WTC11 (cell line): ENCODE measurements at regions not wholly inside any gene's neighbourhood (a gene's known extent, or its start where the extent isn't known, plus 50 kb on each side); places are given as distances from the start of the nearest gene placed in this dataset.

Experiments used
- ATAC-seq: fragments of 200-7000 bp; cut with Tn5 transposase; 2 replicates; pipeline ENCODE4 v1.10.0; 2021; ENCODE audit warnings: mild to moderate bottlenecking, moderate library complexity
- CTCF ChIA-PET: fragments of 300-600 bp; sonication (Branson Sonifier 250); formaldehyde crosslinking; loops from one replicate; lab custom pipeline; 2021; ENCODE audit warnings: antibody characterized with exemption; lab: Charles Lee
- POLR2A ChIA-PET: fragments of 350-600 bp; sonication (Branson Sonifier 250); formaldehyde crosslinking; loops from one replicate; lab custom pipeline; 2021; ENCODE audit warnings: antibody characterized with exemption; lab: Charles Lee
- DNase-seq: peaks from one replicate; pipeline ENCODE4 v3.0.0; 2021; ENCODE audit warnings: low spot score
- H3K27ac Mint-ChIP-seq: 2 replicates; pipeline ENCODE4 v1.8.0; 2021; ENCODE audit warnings: mixed read lengths
- H3K27me3 Mint-ChIP-seq: 2 replicates; pipeline ENCODE4 v1.8.0; 2021; ENCODE audit warnings: low read depth, mild to moderate bottlenecking, moderate library complexity, mixed read lengths
- H3K36me3 Mint-ChIP-seq: 2 replicates; pipeline ENCODE4 v1.8.0; 2021; ENCODE audit warnings: mixed read lengths
- H3K4me1 Mint-ChIP-seq: 2 replicates; pipeline ENCODE4 v1.8.0; 2022; ENCODE audit warnings: mixed read lengths
- H3K4me3 Mint-ChIP-seq: 2 replicates; pipeline ENCODE4 v1.8.0; 2021; ENCODE audit warnings: mild to moderate bottlenecking, moderate library complexity, mixed read lengths
- H3K9me3 Mint-ChIP-seq: 2 replicates; pipeline ENCODE4 v1.8.0; 2021; ENCODE audit warnings: mixed read lengths
- ATF1 ChIP-seq: sonication (generic); formaldehyde crosslinking; IDR thresholded peaks from 2 replicates; pipeline ENCODE4 v1.8.1; 2023; ENCODE audit warnings: mild to moderate bottlenecking, moderate library complexity, missing genetic modification reagents
- ELF4 ChIP-seq: sonication (generic); formaldehyde crosslinking; IDR thresholded peaks from 2 replicates; pipeline ENCODE4 v1.8.1; 2022; ENCODE audit warnings: low read depth, mild to moderate bottlenecking, moderate library complexity, missing genetic modification reagents
- GTF2I ChIP-seq: fragments of 250-450 bp; sonication (Bioruptor Pico); conservative IDR thresholded peaks from 2 replicates; pipeline ENCODE4 v1.4.0; 2021; ENCODE audit warnings: mild to moderate bottlenecking
- HMGA2 ChIP-seq: fragments of 250-450 bp; sonication (Bioruptor Pico); IDR thresholded peaks from 2 replicates; pipeline ENCODE4 v1.4.0; 2021; ENCODE audit warnings: mild to moderate bottlenecking, moderate library complexity
- IRF2 ChIP-seq: sonication (generic); formaldehyde crosslinking; IDR thresholded peaks from 2 replicates; pipeline ENCODE4 v1.8.0; 2022; ENCODE audit warnings: low read depth, missing genetic modification reagents, borderline replicate concordance
- JUN ChIP-seq: sonication (generic); formaldehyde crosslinking; IDR thresholded peaks from 2 replicates; pipeline ENCODE4 v1.8.0; 2023; ENCODE audit warnings: mild to moderate bottlenecking, missing genetic modification reagents
- KAT7 ChIP-seq: sonication (generic); formaldehyde crosslinking; IDR thresholded peaks from 2 replicates; pipeline ENCODE4 v1.8.1; 2023; ENCODE audit warnings: missing genetic modification reagents, mild to moderate bottlenecking, borderline replicate concordance
- MXD4 ChIP-seq: fragments of 250-450 bp; sonication (Bioruptor Pico); IDR thresholded peaks from 2 replicates; pipeline ENCODE4 v1.8.0; 2021; ENCODE audit warnings: mild to moderate bottlenecking, moderate library complexity, borderline replicate concordance
- OVOL2 ChIP-seq: fragments of 250-450 bp; sonication (Bioruptor Pico); IDR thresholded peaks from 2 replicates; pipeline ENCODE4 v1.9.0; 2021; ENCODE audit warnings: mild to moderate bottlenecking, borderline replicate concordance
- SMAD3 ChIP-seq: sonication (generic); formaldehyde crosslinking; IDR thresholded peaks from 2 replicates; pipeline ENCODE4 v1.8.0; 2022; ENCODE audit warnings: missing genetic modification reagents, mild to moderate bottlenecking, borderline replicate concordance
- SOX15 ChIP-seq: fragments of 250-450 bp; sonication (Bioruptor Pico); IDR thresholded peaks from 2 replicates; pipeline ENCODE4 v1.9.0; 2021; ENCODE audit warnings: mild to moderate bottlenecking
- TP53 ChIP-seq: sonication (generic); formaldehyde crosslinking; IDR thresholded peaks from 2 replicates; pipeline ENCODE4 v1.8.1; 2023; ENCODE audit warnings: mild to moderate bottlenecking, missing genetic modification reagents
- ZBTB21 ChIP-seq: sonication (generic); formaldehyde crosslinking; IDR thresholded peaks from 2 replicates; pipeline ENCODE4 v1.8.1; 2023; ENCODE audit warnings: mild to moderate bottlenecking, missing genetic modification reagents, borderline replicate concordance
- ZNF121 ChIP-seq: sonication (generic); formaldehyde crosslinking; IDR thresholded peaks from 2 replicates; pipeline ENCODE4 v1.8.0; 2023; ENCODE audit warnings: missing genetic modification reagents
- ZNF671 ChIP-seq: fragments of 250-450 bp; sonication (Bioruptor Pico); IDR thresholded peaks from 2 replicates; pipeline ENCODE4 v1.8.0; 2021; ENCODE audit warnings: mild to moderate bottlenecking
- TF ChIP-seq, protein P1 (sequence below): sonication (generic); formaldehyde crosslinking; IDR thresholded peaks from 2 replicates; pipeline ENCODE4 v1.8.0; 2023; ENCODE audit warnings: missing genetic modification reagents
- TF ChIP-seq, protein P2 (sequence below): fragments of 250-450 bp; sonication (Bioruptor Pico); IDR thresholded peaks from 2 replicates; pipeline ENCODE4 v2.1.2; 2022; ENCODE audit warnings: mild to moderate bottlenecking, moderate library complexity
- TF ChIP-seq, protein P3 (sequence below): fragments of 250-450 bp; sonication (Bioruptor Pico); conservative IDR thresholded peaks from 2 replicates; pipeline ENCODE4 v1.9.0; 2021; ENCODE audit warnings: mild to moderate bottlenecking
- TF ChIP-seq, protein P4 (sequence below): fragments of 250-450 bp; sonication (Bioruptor Pico); IDR thresholded peaks from 2 replicates; pipeline ENCODE4 v1.9.0; 2021; ENCODE audit warnings: mild to moderate bottlenecking
- TF ChIP-seq, protein P5 (sequence below): sonication (generic); formaldehyde crosslinking; IDR thresholded peaks from 2 replicates; pipeline ENCODE4 v1.8.1; 2023; ENCODE audit warnings: mild to moderate bottlenecking, missing genetic modification reagents, borderline replicate concordance
- TF ChIP-seq, protein P6 (sequence below): sonication (generic); formaldehyde crosslinking; IDR thresholded peaks from 2 replicates; pipeline ENCODE4 v1.8.0; 2022; ENCODE audit warnings: mild to moderate bottlenecking, missing genetic modification reagents
- TF ChIP-seq, protein P7 (sequence below): fragments of 250-450 bp; sonication (Bioruptor Pico); IDR thresholded peaks from 2 replicates; pipeline ENCODE4 v1.9.0; 2021; ENCODE audit warnings: mild to moderate bottlenecking

DNA sequence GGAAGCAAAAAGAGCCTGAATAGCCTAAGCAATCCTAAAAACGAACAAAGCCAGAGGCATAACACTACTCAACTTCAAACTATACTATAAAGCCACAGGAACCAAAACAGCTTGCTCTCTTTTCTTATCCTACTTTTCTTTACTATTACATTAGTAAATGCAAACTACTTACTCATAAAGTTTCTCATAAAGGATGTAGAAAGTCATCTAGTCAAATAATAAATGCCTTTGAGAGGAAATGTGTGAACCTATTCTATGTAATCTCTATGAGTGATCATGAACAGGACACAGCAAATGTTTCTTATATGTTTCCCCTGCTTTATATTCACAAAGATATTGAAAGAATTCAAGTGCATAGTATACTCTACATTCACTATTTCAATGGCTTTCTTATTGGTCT is 176.9 kb upstream of the MDGA2 start:
- no peaks in the 10 kb centered on the region; the same call in 1 of the 2 replicates for H3K27me3 Mint-ChIP-seq
- CTCF ChIA-PET, result no interaction called here
- POLR2A ChIA-PET, result no interaction called here
- ATAC-seq, result no peak
- no peak overlapping the region for H3K27ac Mint-ChIP-seq
- peaks cover 13% of the 10 kb centered on the region for H3K36me3 Mint-ChIP-seq
- H3K9me3 Mint-ChIP-seq, result peaks cover 20% of the 10 kb centered on the region
- DNase-seq, result no peak
- TF ChIP-seq ZBTB21 (CRISPR knock-in tag) (no peak), TP53 (CRISPR knock-in tag) (no peak), ATF1 (CRISPR knock-in tag) (no peak), GTF2I (CRISPR knock-in tag) (no peak)
- TF ChIP-seq, protein P1, sequence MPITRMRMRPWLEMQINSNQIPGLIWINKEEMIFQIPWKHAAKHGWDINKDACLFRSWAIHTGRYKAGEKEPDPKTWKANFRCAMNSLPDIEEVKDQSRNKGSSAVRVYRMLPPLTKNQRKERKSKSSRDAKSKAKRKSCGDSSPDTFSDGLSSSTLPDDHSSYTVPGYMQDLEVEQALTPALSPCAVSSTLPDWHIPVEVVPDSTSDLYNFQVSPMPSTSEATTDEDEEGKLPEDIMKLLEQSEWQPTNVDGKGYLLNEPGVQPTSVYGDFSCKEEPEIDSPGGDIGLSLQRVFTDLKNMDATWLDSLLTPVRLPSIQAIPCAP (CRISPR knock-in tag), result no peak
- TF ChIP-seq, protein P2, sequence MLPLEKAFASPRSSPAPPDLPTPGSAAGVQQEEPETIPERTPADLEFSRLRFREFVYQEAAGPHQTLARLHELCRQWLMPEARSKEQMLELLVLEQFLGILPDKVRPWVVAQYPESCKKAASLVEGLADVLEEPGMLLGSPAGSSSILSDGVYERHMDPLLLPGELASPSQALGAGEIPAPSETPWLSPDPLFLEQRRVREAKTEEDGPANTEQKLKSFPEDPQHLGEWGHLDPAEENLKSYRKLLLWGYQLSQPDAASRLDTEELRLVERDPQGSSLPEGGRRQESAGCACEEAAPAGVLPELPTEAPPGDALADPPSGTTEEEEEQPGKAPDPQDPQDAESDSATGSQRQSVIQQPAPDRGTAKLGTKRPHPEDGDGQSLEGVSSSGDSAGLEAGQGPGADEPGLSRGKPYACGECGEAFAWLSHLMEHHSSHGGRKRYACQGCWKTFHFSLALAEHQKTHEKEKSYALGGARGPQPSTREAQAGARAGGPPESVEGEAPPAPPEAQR (CRISPR knock-in tag), result no peak
- no peaks in the 10 kb centered on the region for H3K4me1 Mint-ChIP-seq
- H3K4me3 Mint-ChIP-seq, result no peak overlapping the region

DNA sequence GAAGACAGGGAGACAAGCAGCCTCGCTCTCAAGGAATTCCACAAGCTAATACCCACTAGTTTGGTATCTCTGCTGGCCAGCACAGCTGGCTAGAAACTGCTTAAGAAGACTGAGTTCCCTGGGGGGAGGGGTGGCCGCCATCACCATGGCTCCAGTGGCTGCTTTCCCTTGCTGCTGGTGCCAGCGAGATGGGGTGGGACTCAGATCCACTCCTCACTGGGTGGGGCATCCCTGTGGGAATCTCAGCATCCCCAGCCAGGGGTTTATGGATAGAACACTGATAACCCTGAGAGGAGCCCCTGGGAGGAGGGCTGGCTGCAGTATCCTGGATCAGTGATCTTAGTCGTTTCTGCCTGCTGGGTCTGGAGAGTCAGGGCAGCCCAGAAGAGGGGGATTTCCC is 170.6 kb upstream of the MDGA2 start:
- TF ChIP-seq, protein P3, sequence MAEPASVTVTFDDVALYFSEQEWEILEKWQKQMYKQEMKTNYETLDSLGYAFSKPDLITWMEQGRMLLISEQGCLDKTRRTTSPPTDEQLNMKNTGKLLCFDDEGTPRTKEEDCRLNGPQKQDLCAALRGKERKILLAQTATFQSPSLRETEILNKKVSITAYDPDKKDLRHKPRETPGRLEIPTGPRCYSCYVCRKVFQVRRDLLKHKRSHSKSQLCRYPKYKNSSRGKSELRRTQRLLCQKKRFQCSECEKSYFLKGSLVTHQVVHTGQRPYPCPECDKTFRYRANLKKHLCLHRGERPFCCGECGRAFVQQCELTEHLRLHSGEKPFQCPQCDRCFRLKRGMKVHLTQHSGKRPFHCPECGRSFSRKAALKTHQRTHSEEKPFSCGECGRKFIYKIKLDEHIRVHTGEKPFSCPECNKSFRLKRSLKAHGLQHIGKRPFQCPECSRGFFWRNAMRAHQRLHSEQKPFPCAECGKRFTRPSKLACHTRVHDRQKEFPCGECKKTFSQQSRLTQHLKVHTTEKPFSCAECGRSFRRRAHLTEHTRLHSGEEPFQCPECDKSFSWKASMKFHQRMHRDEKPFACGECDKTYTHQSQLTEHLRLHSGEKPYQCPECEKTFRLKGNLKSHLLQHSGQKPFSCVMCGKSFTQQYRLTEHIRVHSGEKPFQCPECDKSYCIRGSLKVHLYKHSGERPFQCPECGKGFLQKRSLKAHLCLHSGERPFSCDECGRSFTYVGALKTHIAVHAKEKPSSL, result no peak
- TF ChIP-seq ELF4 (no peak), OVOL2 (no peak), SOX15 (CRISPR knock-in tag) (no peak), SMAD3 (CRISPR knock-in tag) (no peak), MXD4 (CRISPR knock-in tag) (no peak), KAT7 (no peak), ZNF121 (CRISPR knock-in tag) (no peak), IRF2 (CRISPR knock-in tag) (no peak), JUN (CRISPR knock-in tag) (no peak), HMGA2 (no peak), ZNF671 (no peak)
- TF ChIP-seq, protein P4, sequence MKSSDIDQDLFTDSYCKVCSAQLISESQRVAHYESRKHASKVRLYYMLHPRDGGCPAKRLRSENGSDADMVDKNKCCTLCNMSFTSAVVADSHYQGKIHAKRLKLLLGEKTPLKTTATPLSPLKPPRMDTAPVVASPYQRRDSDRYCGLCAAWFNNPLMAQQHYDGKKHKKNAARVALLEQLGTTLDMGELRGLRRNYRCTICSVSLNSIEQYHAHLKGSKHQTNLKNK (CRISPR knock-in tag), result no peak
- TF ChIP-seq, protein P5, sequence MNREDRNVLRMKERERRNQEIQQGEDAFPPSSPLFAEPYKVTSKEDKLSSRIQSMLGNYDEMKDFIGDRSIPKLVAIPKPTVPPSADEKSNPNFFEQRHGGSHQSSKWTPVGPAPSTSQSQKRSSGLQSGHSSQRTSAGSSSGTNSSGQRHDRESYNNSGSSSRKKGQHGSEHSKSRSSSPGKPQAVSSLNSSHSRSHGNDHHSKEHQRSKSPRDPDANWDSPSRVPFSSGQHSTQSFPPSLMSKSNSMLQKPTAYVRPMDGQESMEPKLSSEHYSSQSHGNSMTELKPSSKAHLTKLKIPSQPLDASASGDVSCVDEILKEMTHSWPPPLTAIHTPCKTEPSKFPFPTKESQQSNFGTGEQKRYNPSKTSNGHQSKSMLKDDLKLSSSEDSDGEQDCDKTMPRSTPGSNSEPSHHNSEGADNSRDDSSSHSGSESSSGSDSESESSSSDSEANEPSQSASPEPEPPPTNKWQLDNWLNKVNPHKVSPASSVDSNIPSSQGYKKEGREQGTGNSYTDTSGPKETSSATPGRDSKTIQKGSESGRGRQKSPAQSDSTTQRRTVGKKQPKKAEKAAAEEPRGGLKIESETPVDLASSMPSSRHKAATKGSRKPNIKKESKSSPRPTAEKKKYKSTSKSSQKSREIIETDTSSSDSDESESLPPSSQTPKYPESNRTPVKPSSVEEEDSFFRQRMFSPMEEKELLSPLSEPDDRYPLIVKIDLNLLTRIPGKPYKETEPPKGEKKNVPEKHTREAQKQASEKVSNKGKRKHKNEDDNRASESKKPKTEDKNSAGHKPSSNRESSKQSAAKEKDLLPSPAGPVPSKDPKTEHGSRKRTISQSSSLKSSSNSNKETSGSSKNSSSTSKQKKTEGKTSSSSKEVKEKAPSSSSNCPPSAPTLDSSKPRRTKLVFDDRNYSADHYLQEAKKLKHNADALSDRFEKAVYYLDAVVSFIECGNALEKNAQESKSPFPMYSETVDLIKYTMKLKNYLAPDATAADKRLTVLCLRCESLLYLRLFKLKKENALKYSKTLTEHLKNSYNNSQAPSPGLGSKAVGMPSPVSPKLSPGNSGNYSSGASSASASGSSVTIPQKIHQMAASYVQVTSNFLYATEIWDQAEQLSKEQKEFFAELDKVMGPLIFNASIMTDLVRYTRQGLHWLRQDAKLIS (CRISPR knock-in tag), result no peak
- TF ChIP-seq, protein P6, sequence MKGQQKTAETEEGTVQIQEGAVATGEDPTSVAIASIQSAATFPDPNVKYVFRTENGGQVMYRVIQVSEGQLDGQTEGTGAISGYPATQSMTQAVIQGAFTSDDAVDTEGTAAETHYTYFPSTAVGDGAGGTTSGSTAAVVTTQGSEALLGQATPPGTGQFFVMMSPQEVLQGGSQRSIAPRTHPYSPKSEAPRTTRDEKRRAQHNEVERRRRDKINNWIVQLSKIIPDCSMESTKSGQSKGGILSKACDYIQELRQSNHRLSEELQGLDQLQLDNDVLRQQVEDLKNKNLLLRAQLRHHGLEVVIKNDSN (CRISPR knock-in tag), result no peak
- TF ChIP-seq, protein P7, sequence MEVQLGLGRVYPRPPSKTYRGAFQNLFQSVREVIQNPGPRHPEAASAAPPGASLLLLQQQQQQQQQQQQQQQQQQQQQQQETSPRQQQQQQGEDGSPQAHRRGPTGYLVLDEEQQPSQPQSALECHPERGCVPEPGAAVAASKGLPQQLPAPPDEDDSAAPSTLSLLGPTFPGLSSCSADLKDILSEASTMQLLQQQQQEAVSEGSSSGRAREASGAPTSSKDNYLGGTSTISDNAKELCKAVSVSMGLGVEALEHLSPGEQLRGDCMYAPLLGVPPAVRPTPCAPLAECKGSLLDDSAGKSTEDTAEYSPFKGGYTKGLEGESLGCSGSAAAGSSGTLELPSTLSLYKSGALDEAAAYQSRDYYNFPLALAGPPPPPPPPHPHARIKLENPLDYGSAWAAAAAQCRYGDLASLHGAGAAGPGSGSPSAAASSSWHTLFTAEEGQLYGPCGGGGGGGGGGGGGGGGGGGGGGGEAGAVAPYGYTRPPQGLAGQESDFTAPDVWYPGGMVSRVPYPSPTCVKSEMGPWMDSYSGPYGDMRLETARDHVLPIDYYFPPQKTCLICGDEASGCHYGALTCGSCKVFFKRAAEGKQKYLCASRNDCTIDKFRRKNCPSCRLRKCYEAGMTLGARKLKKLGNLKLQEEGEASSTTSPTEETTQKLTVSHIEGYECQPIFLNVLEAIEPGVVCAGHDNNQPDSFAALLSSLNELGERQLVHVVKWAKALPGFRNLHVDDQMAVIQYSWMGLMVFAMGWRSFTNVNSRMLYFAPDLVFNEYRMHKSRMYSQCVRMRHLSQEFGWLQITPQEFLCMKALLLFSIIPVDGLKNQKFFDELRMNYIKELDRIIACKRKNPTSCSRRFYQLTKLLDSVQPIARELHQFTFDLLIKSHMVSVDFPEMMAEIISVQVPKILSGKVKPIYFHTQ, result no peak
- Mint-ChIP-seq H3K4me3 (no peak overlapping the region), H3K27me3 (no peaks in the 10 kb centered on the region; the same call in 1 of the 2 replicates), H3K36me3 (peaks cover 29% of the 10 kb centered on the region), H3K4me1 (peaks cover 2% of the 10 kb centered on the region; the same call in 1 of the 2 replicates), H3K27ac (no peak overlapping the region), H3K9me3 (peaks cover 49% of the 10 kb centered on the region)
- POLR2A ChIA-PET, result no interaction called here
- CTCF ChIA-PET, result no interaction called here
- DNase-seq (no peak), ATAC-seq (no peak)
